DND-41 (cell line): ENCODE measurements at regions not wholly inside any gene's neighbourhood (a gene's known extent, or its start where the extent isn't known, plus 50 kb on each side); places are given as distances from the start of the nearest gene placed in this dataset.

Experiments used
- ATAC-seq: fragments of 200-7000 bp; cut with Tn5 transposase; 3 replicates; pipeline ENCODE4 v1.9.1; 2021; ENCODE audit warnings: low read depth; ENCODE audit not compliant: insufficient read depth
- DNase-seq: peaks from one replicate; pipeline ENCODE4 v3.0.0-alpha.2; 2020
- H2AFZ ChIP-seq: 2 replicates; pipeline ENCODE4 v1.6.0; 2012; ENCODE audit warnings: low read depth, low read length
- H3K27ac ChIP-seq: 2 replicates; pipeline ENCODE4 v1.5.1; 2012; ENCODE audit warnings: low read length, inconsistent platforms
- H3K27me3 ChIP-seq: fragments of 200-600 bp; sonication (generic); 2 replicates; pipeline ENCODE4 v1.6.0; 2012; ENCODE audit warnings: low read length, mild to moderate bottlenecking, inconsistent platforms; ENCODE audit not compliant: insufficient read depth, poor library complexity
- H3K36me3 ChIP-seq: 2 replicates; pipeline ENCODE4 v1.5.1; 2012; ENCODE audit warnings: low read length, inconsistent platforms; ENCODE audit not compliant: insufficient read depth
- H3K4me1 ChIP-seq: 2 replicates; pipeline ENCODE4 v1.5.1; 2012; ENCODE audit warnings: mild to moderate bottlenecking, low read length; ENCODE audit not compliant: insufficient read depth
- H3K4me2 ChIP-seq: 2 replicates; pipeline ENCODE4 v1.6.0; 2012; ENCODE audit warnings: mild to moderate bottlenecking, moderate library complexity, low read length, inconsistent platforms; ENCODE audit not compliant: insufficient read depth
- H3K4me3 ChIP-seq, 2 experiments: fragments of 200-600 bp in 1 of 2; shearing (Covaris generic) in 1 of 2; 2 replicates each; pipeline ENCODE4 v1.5.1; 2012 to 2016; ENCODE audit warnings: inconsistent platforms in 2 of 2, low read length in 2 of 2, mild to moderate bottlenecking in 2 of 2, low read depth in 1 of 2, moderate library complexity in 1 of 2
- H3K79me2 ChIP-seq: 2 replicates; pipeline ENCODE4 v1.6.0; 2012; ENCODE audit warnings: low read length, inconsistent platforms; ENCODE audit not compliant: insufficient read depth
- H3K9ac ChIP-seq: 2 replicates; pipeline ENCODE4 v1.6.0; 2012; ENCODE audit warnings: low read depth, mild to moderate bottlenecking, inconsistent platforms, low read length, moderate library complexity
- H3K9me3 ChIP-seq: 2 replicates; pipeline ENCODE4 v1.5.1; 2012; ENCODE audit warnings: low read length, moderate library complexity, mild to moderate bottlenecking, inconsistent platforms; ENCODE audit not compliant: insufficient read depth, severe bottlenecking
- H4K20me1 ChIP-seq: 2 replicates; pipeline ENCODE4 v1.6.0; 2012; ENCODE audit warnings: low read length; ENCODE audit not compliant: insufficient read depth
- EZH2 ChIP-seq: IDR thresholded peaks from 3 replicates; pipeline ENCODE4 v1.6.1; 2012; ENCODE audit warnings: borderline replicate concordance, low read depth, mild to moderate bottlenecking, moderate library complexity, low read length, inconsistent platforms; ENCODE audit not compliant: severe bottlenecking
- TF ChIP-seq, protein P1 (sequence below): IDR thresholded peaks from 2 replicates; pipeline ENCODE4 v1.5.1; 2012; ENCODE audit warnings: borderline replicate concordance, low read length, moderate library complexity, mild to moderate bottlenecking; ENCODE audit not compliant: poor library complexity, severe bottlenecking; ENCODE audit errors: extremely low read depth

- DNase-seq (no peak), ATAC-seq (no peak)
- H3K4me1 ChIP-seq, result no peaks in the 10 kb centered on the region
- H2AFZ ChIP-seq, result no peak overlapping the region
- H3K4me2 ChIP-seq, result no peak overlapping the region
- no peaks in the 10 kb centered on the region for H4K20me1 ChIP-seq
- no peak for TF ChIP-seq EZH2
- TF ChIP-seq, protein P1, sequence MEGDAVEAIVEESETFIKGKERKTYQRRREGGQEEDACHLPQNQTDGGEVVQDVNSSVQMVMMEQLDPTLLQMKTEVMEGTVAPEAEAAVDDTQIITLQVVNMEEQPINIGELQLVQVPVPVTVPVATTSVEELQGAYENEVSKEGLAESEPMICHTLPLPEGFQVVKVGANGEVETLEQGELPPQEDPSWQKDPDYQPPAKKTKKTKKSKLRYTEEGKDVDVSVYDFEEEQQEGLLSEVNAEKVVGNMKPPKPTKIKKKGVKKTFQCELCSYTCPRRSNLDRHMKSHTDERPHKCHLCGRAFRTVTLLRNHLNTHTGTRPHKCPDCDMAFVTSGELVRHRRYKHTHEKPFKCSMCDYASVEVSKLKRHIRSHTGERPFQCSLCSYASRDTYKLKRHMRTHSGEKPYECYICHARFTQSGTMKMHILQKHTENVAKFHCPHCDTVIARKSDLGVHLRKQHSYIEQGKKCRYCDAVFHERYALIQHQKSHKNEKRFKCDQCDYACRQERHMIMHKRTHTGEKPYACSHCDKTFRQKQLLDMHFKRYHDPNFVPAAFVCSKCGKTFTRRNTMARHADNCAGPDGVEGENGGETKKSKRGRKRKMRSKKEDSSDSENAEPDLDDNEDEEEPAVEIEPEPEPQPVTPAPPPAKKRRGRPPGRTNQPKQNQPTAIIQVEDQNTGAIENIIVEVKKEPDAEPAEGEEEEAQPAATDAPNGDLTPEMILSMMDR, result no peak
- H3K27me3 ChIP-seq, result peaks cover 3% of the 10 kb centered on the region
- no peaks in the 10 kb centered on the region for H3K36me3 ChIP-seq
- no peak overlapping the region for H3K27ac ChIP-seq
- no peaks in the 10 kb centered on the region for H3K79me2 ChIP-seq
- H3K4me3 ChIP-seq, result no peak overlapping the region
- no peak overlapping the region for H3K9ac ChIP-seq
- no peaks in the 10 kb centered on the region for H3K9me3 ChIP-seq
These were observed 52.4 kb upstream of the IGFBP7 start for GRCh38 chr4:57162499-57163019.
